ENCODE measurements at regions not wholly inside any gene's neighbourhood (a gene's known extent, or its start where the extent isn't known, plus 50 kb on each side); places are given as distances from the start of the nearest gene placed in this dataset.

DNA sequence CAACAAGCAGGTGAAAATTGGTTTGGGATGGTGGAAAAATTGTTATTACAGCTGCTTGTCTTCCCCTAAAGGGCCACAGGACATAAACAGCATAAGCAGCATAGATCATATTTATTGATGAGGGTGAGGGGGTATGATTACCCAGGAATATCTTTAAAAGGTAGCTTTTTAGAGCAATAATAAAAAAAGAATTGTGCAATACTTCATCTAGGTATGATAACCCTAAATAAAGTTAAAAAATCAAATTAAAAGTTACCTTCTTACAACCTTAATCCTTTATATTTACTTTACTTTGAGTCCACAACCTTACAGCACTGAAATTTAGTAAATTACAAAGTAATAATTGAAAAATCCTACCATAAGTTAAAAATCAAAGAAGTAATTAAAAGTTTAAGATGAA, 653.3 kb upstream of the RGS18 start:
- TF ChIP-seq CTCF (IDR thresholded peaks at IDR 0.05) (no peak), ZFX (IDR thresholded peaks at IDR 0.05; ENCODE audit: borderline replicate concordance) (no peak)

Measured in 22Rv1 (cell line).